Central memory CD4-positive, alpha-beta T cell (primary cell): ENCODE measurements at regions not wholly inside any gene's neighbourhood (a gene's known extent, or its start where the extent isn't known, plus 50 kb on each side); places are given as distances from the start of the nearest gene placed in this dataset.
"Not testable (repeated sequence)": the region's sequence is repeated elsewhere in the genome, so short reads cannot be mapped to it uniquely, and the experiment has no call there.

Experiments used
- DNase-seq: peaks from one replicate; pipeline ENCODE4 v3.0.0; 2022

- DNase-seq, result no peak
Measured at GRCh38 chr11:115607621-115608221, 103.5 kb upstream of the CADM1 start.

- DNase-seq, result no peak
Measured at GRCh38 chr11:115606498-115607220, 102.4 kb upstream of the CADM1 start.

GRCh38 chr11:115605871-115606497, 101.8 kb upstream of the CADM1 start:
- DNase-seq, result no peak

GRCh38 chr11:115605397-115605796, 101.2 kb upstream of the CADM1 start:
- DNase-seq, result not testable (repeated sequence)

- no peak for DNase-seq
Measured at GRCh38 chr11:115599125-115599524, 94.9 kb upstream of the CADM1 start.

- DNase-seq, result no peak
Measured at GRCh38 chr11:115598257-115598901, 94.2 kb upstream of the CADM1 start.

- no peak for DNase-seq
Measured at GRCh38 chr11:115591380-115591779, 87.2 kb upstream of the CADM1 start.

- DNase-seq, result no peak
Measured at GRCh38 chr11:115590254-115590653, 86.0 kb upstream of the CADM1 start.

GRCh38 chr11:115587718-115588342, 83.6 kb upstream of the CADM1 start:
- no peak for DNase-seq

GRCh38 chr11:115585361-115586024, 81.3 kb upstream of the CADM1 start:
- DNase-seq, result no peak

- DNase-seq, result no peak
Measured at GRCh38 chr11:115581871-115582639, 77.8 kb upstream of the CADM1 start.

GRCh38 chr11:115580927-115581680, 76.9 kb upstream of the CADM1 start:
- DNase-seq, result no peak

- DNase-seq, result no peak
Measured at GRCh38 chr11:115580416-115580815, 76.2 kb upstream of the CADM1 start.

GRCh38 chr11:115579181-115579825, 75.1 kb upstream of the CADM1 start:
- no peak for DNase-seq

GRCh38 chr11:115578275-115578674, 74.1 kb upstream of the CADM1 start:
- no peak for DNase-seq

- no peak for DNase-seq
Measured at GRCh38 chr11:115577701-115578100, 73.5 kb upstream of the CADM1 start.

GRCh38 chr11:115576606-115577380, 72.6 kb upstream of the CADM1 start:
- DNase-seq, result no peak

GRCh38 chr11:115572551-115572950, 68.3 kb upstream of the CADM1 start:
- no peak for DNase-seq

- no peak for DNase-seq
Measured at GRCh38 chr11:115566180-115566764, 62.1 kb upstream of the CADM1 start.
